Lower leg skin (tissue), 3 donors: ENCODE measurements at regions not wholly inside any gene's neighbourhood (a gene's known extent, or its start where the extent isn't known, plus 50 kb on each side); places are given as distances from the start of the nearest gene placed in this dataset.

Source experiments
- POLR2A ChIP-seq, 2 donors: fragments of 450-650 bp; IDR thresholded peaks; one replicate each; pipeline ENCODE4 v1.6.1; 2016 to 2017; ENCODE audit warnings: antibody characterized with exemption in 2 of 2, mild to moderate bottlenecking in 1 of 2, moderate library complexity in 1 of 2
- TF ChIP-seq, protein P1 (sequence below), 3 donors: fragments of 450-650 bp; IDR thresholded peaks; one replicate each; pipeline ENCODE4 v1.5.1; 2016; ENCODE audit warnings: antibody characterized with exemption in 3 of 3, mild to moderate bottlenecking in 3 of 3, moderate library complexity in 2 of 3

GRCh38 chr13:30031488-30031887 is 181.1 kb upstream of the UBL3 start:
- TF ChIP-seq, protein P1, sequence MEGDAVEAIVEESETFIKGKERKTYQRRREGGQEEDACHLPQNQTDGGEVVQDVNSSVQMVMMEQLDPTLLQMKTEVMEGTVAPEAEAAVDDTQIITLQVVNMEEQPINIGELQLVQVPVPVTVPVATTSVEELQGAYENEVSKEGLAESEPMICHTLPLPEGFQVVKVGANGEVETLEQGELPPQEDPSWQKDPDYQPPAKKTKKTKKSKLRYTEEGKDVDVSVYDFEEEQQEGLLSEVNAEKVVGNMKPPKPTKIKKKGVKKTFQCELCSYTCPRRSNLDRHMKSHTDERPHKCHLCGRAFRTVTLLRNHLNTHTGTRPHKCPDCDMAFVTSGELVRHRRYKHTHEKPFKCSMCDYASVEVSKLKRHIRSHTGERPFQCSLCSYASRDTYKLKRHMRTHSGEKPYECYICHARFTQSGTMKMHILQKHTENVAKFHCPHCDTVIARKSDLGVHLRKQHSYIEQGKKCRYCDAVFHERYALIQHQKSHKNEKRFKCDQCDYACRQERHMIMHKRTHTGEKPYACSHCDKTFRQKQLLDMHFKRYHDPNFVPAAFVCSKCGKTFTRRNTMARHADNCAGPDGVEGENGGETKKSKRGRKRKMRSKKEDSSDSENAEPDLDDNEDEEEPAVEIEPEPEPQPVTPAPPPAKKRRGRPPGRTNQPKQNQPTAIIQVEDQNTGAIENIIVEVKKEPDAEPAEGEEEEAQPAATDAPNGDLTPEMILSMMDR (IDR thresholded peaks at IDR 0.05) = no peak
- no peak for TF ChIP-seq POLR2A (IDR thresholded peaks at IDR 0.05)
